ENCODE measurements at regions not wholly inside any gene's neighbourhood (a gene's known extent, or its start where the extent isn't known, plus 50 kb on each side); places are given as distances from the start of the nearest gene placed in this dataset.
A peak's percentile ranks its signal among the peaks of the same experiment; 100 is the strongest.

DNA sequence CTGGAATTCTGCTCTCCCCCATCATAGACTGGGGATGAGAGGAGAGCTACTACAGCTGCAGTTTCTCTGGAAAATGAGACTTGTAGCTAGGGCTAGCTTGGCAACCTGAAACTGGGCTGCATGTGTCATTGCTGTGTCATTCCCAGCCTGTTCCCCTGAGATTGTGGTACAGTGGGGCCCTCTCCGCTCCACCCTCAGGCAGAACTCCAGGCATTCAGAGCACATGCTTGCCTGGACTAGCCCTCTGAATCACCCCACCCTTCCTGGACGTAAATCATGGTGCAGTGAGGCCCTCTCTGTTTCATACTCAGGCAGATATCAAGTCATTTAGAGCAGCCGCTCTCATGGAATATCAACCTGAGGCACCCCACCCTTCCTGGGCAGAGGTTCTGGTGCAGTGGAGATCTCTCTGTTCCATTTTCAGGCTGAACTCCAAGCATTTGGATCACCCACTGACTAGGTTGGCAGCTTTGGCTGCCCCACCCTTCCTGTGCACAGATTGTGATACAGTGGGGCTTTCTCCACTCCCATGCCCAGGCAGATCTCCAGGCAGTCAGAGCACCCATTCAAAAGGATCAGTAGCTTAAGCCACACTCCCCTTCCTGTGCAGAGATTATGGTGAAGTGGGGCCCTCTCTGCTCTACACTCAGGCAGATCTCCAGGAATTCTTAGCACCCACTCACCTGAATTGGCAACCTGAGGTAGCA, 274.4 kb downstream of the C11orf87 start:
- H3K27me3 ChIP-seq, result no peaks in the 10 kb centered on the region
- H3K36me3 ChIP-seq, result no peaks in the 10 kb centered on the region
- H3K9me3 ChIP-seq (ENCODE audit: low read depth), result no peaks in the 10 kb centered on the region
- TF ChIP-seq, protein P1, sequence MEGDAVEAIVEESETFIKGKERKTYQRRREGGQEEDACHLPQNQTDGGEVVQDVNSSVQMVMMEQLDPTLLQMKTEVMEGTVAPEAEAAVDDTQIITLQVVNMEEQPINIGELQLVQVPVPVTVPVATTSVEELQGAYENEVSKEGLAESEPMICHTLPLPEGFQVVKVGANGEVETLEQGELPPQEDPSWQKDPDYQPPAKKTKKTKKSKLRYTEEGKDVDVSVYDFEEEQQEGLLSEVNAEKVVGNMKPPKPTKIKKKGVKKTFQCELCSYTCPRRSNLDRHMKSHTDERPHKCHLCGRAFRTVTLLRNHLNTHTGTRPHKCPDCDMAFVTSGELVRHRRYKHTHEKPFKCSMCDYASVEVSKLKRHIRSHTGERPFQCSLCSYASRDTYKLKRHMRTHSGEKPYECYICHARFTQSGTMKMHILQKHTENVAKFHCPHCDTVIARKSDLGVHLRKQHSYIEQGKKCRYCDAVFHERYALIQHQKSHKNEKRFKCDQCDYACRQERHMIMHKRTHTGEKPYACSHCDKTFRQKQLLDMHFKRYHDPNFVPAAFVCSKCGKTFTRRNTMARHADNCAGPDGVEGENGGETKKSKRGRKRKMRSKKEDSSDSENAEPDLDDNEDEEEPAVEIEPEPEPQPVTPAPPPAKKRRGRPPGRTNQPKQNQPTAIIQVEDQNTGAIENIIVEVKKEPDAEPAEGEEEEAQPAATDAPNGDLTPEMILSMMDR (IDR thresholded peaks at IDR 0.05; ENCODE audit: low read depth, low read length), result no peak
- H3K27ac ChIP-seq, result no peak overlapping the region
- H3K4me1 ChIP-seq (ENCODE audit: low read depth), result no peaks in the 10 kb centered on the region
- peak in 1 of 2 donors; percentile 3 for DNase-seq (ENCODE audit: low read depth in 1 of 2, low spot score in 1 of 2)
- no peak overlapping the region for H3K4me3 ChIP-seq

DNA sequence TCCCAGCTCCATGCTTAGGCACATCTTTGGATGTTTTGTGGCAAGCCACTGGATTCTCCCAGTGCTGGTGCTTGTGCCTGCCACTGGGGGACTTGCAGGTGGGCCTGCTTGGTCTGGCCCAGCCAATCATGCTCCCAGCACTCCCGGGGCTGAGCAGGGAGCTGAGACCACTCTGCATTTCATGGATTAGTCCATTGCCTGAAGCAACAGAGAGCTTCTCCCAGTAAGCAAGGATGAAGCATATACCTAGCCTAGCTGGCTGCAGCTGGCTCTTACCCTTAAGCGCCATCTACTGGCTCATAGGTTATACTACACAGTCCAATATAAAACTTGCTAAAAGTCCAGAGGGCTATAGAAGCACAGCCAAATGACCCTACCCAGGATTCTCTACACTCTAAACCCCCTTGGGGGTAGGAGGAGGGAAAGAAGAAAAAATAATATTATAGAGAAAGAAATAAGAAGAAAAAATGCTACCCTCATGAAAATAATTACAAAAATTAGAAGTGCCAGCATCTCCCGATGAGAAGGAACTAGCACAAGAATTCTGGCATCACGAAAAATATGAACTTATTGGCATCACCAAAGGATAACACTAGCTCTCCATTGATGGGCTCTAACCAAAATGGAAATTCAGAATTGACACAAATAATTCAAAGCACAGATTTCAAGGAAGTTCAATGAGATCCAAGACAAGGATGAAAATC, 275.3 kb downstream of the C11orf87 start:
- H3K27me3 ChIP-seq, result no peaks in the 10 kb centered on the region

DNA sequence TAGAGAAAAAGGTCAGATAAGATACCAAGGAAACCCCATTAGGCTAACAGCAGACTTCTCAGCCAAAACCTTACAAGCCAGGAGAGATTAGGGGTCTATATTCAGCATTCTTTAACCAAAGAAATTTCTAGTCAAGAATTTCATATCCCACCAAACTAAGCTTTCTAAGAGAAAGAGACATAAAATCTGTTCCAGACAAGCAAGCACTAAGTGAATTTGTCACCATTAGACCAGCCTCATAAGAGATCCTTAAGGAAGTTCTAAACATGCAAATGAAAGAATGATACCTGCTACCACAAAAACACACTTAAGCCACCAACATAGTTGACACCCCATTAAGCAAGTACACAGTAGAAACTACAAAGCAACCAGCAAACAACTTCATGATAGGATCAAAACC, 276.2 kb downstream of the C11orf87 start:
- H3K9me3 ChIP-seq (ENCODE audit: low read depth), result no peaks in the 10 kb centered on the region
- no peak for DNase-seq (ENCODE audit: low read depth in 1 of 2, low spot score in 1 of 2)
- TF ChIP-seq, protein P1 (IDR thresholded peaks at IDR 0.05; ENCODE audit: low read depth, low read length), result no peak
- no peaks in the 10 kb centered on the region for H3K4me1 ChIP-seq (ENCODE audit: low read depth)
- no peak overlapping the region for H3K27ac ChIP-seq
- no peaks in the 10 kb centered on the region for H3K27me3 ChIP-seq
- H3K4me3 ChIP-seq, result no peak overlapping the region
- H3K36me3 ChIP-seq, result no peaks in the 10 kb centered on the region

More for the DNA sequence above, 275.3 kb downstream of the C11orf87 start:
- no peaks in the 10 kb centered on the region for H3K9me3 ChIP-seq (ENCODE audit: low read depth)
- H3K36me3 ChIP-seq, result no peaks in the 10 kb centered on the region
- H3K4me3 ChIP-seq, result no peak overlapping the region
- DNase-seq (ENCODE audit: low read depth in 1 of 2, low spot score in 1 of 2), result peak; percentile 68 to 79
- TF ChIP-seq, protein P1 (IDR thresholded peaks at IDR 0.05; ENCODE audit: low read depth, low read length), result peak; percentile 81
- H3K4me1 ChIP-seq (ENCODE audit: low read depth), result no peaks in the 10 kb centered on the region
- H3K27ac ChIP-seq, result no peak overlapping the region

DNA sequence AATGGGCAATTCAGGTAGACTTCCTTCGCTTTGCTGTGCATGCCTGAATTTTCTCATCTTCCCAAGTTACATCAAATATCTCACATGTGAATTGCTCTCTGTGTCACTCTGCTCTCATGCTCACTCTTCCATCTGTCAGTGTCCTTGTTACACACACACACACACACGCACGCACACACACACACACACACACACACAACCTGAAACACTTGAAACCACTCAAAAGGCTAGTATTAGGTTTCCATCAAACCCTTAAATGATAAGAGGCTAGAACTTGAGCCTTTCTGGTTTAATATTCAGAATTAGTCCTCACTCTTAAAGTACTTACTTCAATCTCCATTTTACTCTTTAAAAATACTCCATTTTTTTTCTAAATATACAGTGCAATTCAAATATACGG, 282.4 kb downstream of the C11orf87 start:
- Histone ChIP-seq H3K4me3 (no peak overlapping the region), H3K36me3 (no peaks in the 10 kb centered on the region), H3K27ac (no peak overlapping the region), H3K9me3 (ENCODE audit: low read depth) (no peaks in the 10 kb centered on the region), H3K4me1 (ENCODE audit: low read depth) (peaks cover 12% of the 10 kb centered on the region), H3K27me3 (no peaks in the 10 kb centered on the region)
- peak in 1 of 2 donors; percentile 63 for DNase-seq (ENCODE audit: low read depth in 1 of 2, low spot score in 1 of 2)
- TF ChIP-seq, protein P1 (IDR thresholded peaks at IDR 0.05; ENCODE audit: low read depth, low read length), result no peak

DNA sequence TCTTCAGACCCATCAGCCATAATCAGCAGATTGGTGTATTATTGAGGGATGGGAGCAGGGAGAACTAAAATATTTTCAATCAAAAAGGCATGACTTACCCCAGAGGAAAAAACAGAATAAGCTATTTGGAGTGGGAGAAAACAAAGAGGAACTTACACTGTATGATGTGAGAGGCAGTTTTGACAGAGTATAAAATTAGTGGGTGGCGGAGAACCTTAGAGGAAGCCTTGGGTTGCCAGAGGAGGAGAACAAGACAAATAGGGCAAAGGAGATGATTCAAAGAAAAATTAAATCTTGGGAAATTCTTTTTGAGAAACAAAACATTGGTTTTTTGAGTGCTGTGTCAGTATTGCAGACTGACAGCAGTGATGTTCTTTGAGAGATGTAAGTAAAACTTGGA, 285.0 kb downstream of the C11orf87 start:
- TF ChIP-seq, protein P1 (IDR thresholded peaks at IDR 0.05; ENCODE audit: low read depth, low read length), result no peak
- H3K36me3 ChIP-seq, result no peaks in the 10 kb centered on the region

More for the DNA sequence above, 285.0 kb downstream of the C11orf87 start:
- H3K4me1 ChIP-seq (ENCODE audit: low read depth), result peaks cover 12% of the 10 kb centered on the region
- H3K9me3 ChIP-seq (ENCODE audit: low read depth), result no peaks in the 10 kb centered on the region
- no peak for DNase-seq (ENCODE audit: low read depth in 1 of 2, low spot score in 1 of 2)
- H3K27ac ChIP-seq, result no peak overlapping the region
- H3K4me3 ChIP-seq, result no peak overlapping the region
- H3K27me3 ChIP-seq, result no peaks in the 10 kb centered on the region
